ENCODE measurements at regions not wholly inside any gene's neighbourhood (a gene's known extent, or its start where the extent isn't known, plus 50 kb on each side); places are given as distances from the start of the nearest gene placed in this dataset.

DNA sequence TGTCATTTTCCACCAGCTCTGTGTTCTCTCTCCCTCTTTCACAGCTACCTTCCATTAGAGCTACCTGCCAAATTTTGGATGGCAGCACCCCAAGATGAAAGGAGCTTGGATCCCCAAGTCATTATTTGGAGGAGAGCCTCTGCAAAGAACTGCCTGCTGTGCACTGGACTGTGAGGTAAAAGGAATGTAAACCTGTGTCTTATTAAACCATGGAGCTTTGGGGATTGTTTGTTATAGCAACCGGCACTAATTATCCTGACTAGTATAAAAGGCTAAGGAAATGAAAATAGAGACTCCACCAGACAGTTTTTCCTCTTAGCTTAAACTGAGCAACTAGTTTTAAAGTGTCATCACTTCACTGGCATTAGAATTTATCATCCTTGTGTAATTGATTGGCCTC, 191.6 kb upstream of the DTNBP1 start:
- TF ChIP-seq EZH2 (IDR thresholded peaks at IDR 0.05; ENCODE audit: insufficient read depth, poor library complexity, severe bottlenecking): no peak
- TF ChIP-seq EZH2phosphoT487 (IDR thresholded peaks at IDR 0.05; ENCODE audit: insufficient read depth, low read depth): no peak

All from GM23248 (cell line).